HG03045 (cell line): ENCODE measurements at regions not wholly inside any gene's neighbourhood (a gene's known extent, or its start where the extent isn't known, plus 50 kb on each side); places are given as distances from the start of the nearest gene placed in this dataset.
"Not testable (repeated sequence)": the region's sequence is repeated elsewhere in the genome, so short reads cannot be mapped to it uniquely, and the experiment has no call there.

Experiments used
- ATAC-seq: cut with Tn5 transposase; IDR thresholded peaks from one replicate; pipeline ENCODE4 v1.9.1; 2021; ENCODE audit warnings: mild to moderate bottlenecking, moderate library complexity; ENCODE audit not compliant: unreplicated experiment

DNA sequence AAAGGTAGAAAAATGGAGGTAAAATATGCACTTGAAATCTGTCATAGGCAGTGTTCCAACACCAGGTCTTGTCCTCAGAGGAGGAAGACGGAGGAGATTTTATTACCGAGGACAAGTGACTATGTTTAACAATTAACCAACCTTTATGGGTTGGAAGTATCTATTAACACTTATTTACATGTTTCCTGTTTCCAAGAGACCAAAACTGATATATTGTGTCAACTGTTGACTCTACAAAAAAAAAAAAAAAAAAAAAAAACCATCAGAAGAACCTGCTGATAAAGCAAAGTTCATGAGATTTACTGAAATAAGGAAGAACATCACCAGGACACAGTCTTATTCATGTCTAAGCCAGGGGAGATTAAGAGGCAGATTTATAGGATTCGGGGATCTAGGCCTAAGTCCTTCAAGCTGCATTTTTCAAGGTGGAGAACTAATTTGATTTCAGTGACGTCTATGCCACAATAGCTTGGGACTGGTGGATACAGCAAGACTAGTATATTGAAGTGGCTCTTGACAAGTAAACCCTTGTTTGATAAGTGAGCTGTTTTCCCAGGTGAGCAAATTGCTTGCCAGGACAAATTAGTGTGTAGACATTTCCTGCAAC is 126.6 kb upstream of the NAA20 start:
- no peak for ATAC-seq

GRCh38 chr20:19893356-19893755 is 123.8 kb upstream of the NAA20 start:
- ATAC-seq = no peak

DNA sequence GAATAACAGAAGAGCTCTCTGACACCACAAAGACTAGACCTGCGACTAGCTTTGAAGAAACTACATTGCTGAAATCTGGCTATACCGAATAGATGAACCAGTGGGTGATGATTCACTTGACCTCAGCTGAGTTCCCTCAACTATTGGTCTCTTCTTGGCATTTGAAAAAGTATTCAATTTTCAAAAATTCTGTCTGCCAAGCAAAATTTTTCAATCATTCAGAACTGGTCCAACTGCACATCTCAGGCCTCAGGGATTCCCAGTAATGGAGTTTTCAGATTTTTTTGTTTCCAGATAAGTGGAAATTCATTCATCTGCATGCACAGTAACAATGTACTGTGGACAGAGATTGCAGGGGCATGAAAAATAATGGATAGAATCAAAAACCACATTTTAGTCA is 121.4 kb upstream of the NAA20 start:
- ATAC-seq = no peak

DNA sequence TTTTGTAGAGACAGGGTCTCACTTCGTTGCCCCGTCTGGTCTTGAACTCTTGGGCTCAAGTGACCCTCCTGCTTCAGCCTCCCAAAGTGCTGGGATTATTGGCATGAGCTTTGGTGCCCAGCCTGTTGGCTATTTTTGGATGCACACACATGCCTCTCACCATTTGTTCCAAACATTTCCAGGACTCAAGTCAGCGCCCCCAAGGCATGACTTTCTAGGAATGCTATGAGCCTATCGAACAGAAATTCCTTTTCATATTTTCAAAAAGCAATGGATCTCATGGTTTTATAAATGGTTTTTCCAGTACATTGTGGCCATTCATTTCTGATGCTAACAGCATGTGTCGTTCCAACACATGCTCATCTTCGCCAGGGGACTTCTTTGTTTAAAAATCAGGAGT is 119.3 kb upstream of the NAA20 start:
- no peak for ATAC-seq

GRCh38 chr20:19901226-19901625 is 115.9 kb upstream of the NAA20 start:
- ATAC-seq = no peak

DNA sequence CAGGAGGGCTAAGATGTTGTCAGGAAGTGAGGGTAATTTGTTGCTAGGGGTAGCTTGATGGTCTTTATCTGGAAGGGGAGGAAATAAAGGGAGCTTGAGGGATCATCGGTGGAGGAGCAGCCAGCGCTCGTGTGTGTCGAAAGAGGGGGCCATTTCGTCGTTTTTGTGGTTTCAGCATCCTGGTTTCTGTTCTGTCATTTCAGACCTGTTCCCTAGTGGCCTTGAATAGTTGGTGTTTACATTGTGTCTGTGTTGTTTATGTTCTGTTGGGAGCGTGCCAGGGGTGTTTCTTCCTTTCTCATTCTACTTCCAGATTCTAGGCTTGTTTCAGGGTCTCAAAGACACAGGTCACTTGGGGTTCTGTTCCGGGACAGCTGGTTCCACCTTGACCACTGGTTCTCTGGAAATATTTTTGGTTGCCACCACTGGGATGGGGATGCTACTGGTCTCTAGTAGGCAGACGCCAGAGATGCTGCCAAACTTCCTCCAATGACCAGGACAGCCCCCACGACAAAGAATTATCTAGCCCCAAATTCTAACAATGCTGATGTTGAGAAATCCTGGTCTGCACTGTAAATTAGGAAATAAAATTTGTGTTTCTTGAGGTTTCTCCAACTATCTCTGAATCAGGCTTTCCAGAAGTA is 113.9 kb upstream of the NAA20 start:
- ATAC-seq = peak; percentile 77

DNA sequence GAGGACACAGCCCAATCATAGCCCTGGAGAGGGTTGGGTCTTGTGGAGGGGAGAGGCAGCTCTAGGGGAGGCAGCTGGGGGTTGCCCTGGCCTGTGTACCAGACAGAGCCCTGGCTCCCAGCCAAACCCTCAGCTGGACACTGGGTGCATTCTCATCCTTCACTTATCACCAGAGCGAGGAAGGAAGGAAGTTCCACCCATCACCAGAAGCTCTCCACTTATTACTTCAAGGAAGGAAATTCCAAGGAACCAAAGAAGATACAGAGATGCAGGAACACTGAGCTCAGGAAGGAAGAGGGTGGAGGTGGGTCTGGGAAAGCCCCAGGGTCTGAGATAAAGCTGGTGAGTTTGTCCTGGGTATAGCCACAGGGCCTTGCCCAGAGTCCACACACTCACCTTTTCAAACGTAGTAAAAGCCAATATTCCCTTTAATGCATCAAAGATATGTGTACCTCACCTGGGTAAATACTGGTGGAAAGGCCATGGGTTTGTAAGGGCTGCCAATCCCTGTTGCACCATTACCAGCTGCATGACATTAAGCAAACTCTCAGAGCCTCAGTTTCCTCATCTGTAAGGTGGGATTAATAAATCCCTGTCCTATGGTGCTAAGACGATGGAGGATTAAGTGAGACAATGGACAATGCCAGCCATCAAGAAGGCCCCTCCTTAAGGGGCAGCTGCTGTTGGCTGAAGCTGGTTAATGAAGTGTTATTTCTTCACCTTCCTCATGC is 109.7 kb upstream of the NAA20 start:
- no peak for ATAC-seq

GRCh38 chr20:19908576-19908975 is 108.6 kb upstream of the NAA20 start:
- ATAC-seq = no peak

- no peak for ATAC-seq
Measured at GRCh38 chr20:19909725-19910124, 107.4 kb upstream of the NAA20 start.

DNA sequence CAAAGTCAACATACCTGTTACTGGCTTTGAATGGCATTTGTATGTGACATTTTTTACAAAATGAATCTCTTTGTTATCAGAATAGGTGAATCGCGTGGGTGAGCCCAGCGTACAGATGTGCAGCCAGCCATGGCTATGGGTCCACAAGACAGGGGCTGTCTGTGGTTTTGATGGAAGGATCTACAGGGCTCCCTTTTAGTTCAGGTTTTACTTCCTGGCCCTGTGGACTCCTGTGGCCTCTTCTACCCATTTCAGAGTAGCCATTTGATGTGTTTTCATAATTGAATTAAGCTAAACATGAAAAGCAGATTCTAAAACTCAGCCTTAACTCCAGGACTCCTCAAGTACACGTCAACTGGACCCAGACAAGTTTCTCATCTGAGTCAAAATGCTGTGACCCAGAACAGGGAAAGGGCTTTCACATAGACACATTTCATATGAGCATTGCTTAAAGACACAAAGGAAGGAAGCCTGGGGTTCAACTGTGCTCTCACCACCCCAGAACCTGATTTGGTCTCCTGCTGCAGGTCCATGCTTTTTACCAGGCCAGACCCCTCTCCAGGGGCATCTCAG is 105.3 kb upstream of the NAA20 start:
- no peak for ATAC-seq

DNA sequence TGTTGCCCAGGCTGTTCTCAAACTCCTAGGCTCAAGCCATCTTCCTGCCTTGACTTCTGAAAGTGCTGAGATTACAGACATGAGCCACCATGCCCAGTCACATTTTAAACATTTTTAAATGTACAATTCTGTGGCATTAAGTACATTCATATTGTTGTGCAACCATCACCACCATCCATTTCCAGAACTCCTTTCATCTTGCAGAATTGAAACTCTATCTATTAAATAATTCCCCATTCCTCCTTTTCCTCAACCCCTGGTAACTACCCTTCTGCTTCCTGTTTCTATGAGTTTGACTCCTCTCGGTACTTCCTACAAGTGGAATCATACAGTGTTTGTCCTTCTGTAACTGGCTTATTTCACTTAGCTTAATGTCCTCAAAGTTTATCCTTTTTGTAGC is 103.8 kb upstream of the NAA20 start:
- ATAC-seq = no peak

DNA sequence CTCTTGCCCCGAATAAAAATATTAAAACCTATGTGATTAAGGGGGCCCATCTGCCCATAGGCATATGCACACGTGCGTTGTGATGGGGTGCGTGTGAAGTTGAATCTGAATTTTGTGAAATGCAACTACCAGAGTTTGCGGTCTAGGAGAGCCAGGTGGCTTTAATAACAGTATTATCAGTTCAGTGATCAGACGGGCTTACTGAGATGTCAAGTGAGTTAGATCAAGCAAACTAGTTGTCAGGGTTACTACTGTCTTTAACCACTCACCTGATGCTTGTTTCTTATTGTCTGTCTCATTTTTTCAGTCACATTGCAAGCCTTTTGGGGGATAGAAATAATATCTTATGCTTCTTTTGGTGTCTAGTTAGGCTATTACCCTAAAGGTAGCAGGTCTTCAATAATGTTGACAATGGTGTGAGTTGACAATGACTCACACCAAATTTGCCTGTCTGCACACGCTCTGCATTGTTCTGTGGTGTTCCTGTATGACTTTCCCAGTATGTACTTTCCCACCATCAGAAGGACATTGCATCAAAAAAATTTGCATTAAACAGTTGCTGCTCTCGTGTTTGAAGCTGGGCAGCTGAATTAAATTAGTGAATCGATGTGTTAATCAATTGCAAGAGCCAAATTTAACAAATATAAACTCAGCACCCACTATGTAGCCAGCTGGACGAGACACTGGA is 103.1 kb upstream of the NAA20 start:
- no peak for ATAC-seq

GRCh38 chr20:19915111-19915798 is 101.9 kb upstream of the NAA20 start:
- ATAC-seq = no peak

GRCh38 chr20:19916531-19917485 is 100.4 kb upstream of the NAA20 start:
- no peak for ATAC-seq

DNA sequence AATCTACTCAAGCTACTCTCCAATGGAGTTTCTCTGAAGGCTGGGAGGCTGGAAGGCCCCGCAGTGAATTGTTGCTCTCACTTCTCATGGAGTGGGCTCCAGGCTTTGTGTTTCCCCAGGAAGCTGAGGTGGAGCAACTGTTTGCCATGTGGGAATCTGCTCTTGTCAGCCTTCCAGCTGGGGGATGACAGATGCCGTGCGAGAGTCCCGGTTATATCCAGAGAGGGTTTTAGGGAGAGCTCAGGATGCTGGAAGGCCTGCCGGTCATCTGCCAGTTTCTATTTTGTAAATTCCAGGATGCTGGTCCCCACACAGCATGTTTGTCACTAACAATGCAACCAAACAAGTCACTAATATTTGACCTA is 98.2 kb upstream of the NAA20 start:
- no peak for ATAC-seq

GRCh38 chr20:19920381-19921138 is 96.6 kb upstream of the NAA20 start:
- ATAC-seq = no peak

DNA sequence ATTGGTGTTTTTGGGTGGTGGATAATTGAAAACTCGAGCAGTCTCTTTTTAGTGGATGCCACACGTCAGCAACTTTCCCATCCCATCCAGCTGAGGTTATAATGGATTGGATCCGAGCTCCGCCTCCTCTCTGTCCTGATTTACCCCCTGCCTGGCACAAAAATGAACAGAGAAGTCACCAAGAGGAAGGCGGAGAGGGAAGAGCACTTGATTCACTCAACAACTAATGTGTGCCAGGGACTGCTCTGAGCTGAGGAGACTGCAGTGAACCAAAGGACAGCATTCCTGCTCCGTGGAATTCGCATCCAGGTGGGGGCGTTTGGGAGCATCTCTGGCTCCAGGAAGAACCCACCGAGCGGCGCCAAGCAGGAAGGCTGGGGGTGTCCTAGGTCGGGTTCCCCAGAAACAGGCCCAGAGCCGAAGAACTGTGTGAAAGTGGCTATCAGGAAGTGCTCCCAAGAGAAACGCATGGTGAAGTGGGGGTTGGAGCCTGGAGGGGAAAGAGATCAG is 95.8 kb upstream of the NAA20 start:
- no peak for ATAC-seq

GRCh38 chr20:19921829-19922228 is 95.3 kb upstream of the NAA20 start:
- ATAC-seq = not testable (repeated sequence)

- no peak for ATAC-seq
Measured at GRCh38 chr20:19922716-19923115, 94.4 kb upstream of the NAA20 start.
